ENCODE measurements at regions not wholly inside any gene's neighbourhood (a gene's known extent, or its start where the extent isn't known, plus 50 kb on each side); places are given as distances from the start of the nearest gene placed in this dataset.

- intact Hi-C loops (cut with micrococcal nuclease): no loop called here
Observed at GRCh38 chr6:153645326-153645725, 393.7 kb upstream of the OPRM1 start.

DNA sequence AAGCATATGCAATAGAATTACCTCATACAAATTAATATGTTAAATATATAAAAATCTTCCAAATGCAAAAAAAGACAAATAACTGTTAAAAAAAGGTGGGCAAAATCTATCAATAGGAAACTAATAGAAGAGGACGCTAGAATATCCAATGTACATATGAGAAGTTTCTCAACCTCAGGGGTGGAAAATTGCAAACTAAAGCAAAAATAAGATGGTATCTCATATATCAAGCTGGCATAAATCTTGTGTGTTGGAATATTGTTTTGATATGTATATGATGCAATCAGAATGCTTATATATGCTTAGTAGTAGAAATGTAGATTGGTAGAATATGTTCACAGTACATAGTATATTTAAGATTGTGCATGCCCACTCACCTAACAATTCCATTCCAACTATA, 395.0 kb upstream of the OPRM1 start:
- intact Hi-C loops (cut with micrococcal nuclease): no loop called here

GRCh38 chr6:153634416-153634815, 404.6 kb upstream of the OPRM1 start:
- intact Hi-C loops (cut with micrococcal nuclease): no loop called here

- intact Hi-C loops (cut with micrococcal nuclease): no loop called here
Observed at GRCh38 chr6:153625089-153625488, 414.0 kb upstream of the OPRM1 start.

DNA sequence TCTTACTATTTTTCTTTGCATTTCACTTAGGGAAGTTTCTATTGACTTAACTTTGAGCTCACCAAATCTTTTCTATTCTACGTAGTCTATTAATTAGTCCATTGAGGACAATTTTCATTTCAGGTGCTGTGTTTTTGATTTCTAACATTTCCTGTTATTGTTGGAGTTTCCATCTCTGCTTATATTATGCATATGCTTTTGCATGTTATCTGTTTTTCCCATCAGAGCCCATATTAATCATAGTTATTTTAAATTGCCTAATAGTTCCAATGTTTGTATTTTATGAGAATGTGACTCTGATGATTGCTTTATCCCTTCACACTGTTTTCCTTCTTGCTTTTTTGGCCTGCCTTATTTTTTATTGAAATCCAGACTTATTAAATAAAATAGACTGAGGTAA, 414.5 kb upstream of the OPRM1 start:
- intact Hi-C loops (cut with micrococcal nuclease): no loop called here

- intact Hi-C loops (cut with micrococcal nuclease): no loop called here
Observed at GRCh38 chr6:153623496-153623895, 415.5 kb upstream of the OPRM1 start.

DNA sequence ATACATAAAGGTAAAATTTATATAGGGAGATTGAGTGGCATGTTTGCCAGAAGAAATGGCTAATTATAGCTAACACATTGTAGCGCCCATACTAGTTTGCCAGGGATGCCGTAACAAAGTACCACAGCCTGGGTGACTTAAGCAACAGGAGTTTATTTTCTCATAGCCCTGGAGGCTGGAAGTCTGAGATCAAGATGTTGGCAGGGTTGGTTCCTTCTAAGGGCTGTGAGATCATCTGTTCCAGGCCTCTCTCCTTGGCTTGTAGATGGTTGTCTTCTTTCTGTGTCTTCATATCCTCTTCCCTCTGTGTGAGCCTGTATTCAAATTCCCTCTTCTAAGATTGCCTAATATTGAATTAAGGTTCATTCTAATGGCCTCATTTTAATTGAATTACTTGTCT, 417.5 kb upstream of the OPRM1 start:
- intact Hi-C loops (cut with micrococcal nuclease): no loop called here

DNA sequence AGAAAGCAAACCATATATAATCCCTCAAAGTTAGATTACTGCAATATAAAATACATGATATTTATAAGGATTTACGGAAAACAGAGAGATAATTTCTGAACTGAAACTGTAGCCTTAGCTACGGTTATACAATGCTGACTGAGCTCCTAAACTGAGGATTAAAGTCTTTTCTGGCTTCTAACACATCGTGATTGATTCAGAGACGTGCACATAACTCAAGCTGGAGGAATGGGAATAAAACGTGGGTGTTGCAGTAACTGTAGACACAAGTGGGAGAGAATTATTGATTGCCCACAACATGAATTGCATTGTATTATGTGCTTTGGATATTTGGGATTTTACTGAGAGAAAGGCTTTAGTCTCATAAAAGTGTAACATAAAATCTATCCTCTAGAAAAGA, 418.0 kb upstream of the OPRM1 start:
- intact Hi-C loops (cut with micrococcal nuclease): no loop called here

DNA sequence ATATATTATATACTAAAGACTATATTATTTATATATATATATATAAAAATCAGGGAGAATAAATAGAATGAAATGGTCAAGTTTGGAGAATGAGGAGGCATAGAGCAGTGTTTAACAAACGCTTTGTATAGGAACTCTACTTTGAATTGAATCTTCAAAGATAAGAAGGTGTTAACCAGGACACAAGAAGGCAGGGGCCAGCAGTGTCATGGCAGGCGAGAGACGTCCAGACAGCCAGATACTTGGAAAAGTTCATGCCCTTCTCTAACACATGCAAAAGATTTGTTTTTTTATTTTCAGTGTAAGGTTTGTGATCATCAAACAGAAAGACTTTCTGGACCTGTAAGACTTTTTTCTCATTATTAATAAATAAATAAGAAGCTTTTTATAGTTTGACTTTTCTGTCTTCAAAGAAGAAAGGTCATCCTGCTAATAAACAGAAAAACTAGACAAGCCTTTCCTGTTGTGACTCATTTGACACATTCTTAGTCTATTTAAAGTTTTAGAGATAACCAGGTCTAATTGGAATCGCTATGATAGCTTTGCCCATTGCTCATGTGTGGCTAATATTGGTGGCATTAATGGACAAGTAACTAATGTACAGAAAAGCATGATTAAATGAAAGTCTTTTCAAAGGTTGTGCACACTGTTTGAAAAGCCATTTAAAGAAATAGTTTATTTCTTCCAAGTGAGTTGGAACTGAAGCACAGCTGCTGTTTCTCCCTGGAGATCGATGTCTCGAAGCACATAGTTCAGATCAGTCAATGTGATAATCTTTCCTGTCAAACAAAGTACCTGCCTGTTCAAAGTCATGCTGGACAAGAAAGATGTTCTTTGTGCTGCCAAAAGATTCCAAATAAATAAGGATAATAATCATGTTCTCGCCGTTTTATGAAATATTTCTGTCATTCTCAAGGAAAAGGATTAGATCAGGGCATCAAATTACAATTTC, 420.4 kb upstream of the OPRM1 start:
- intact Hi-C loops (cut with micrococcal nuclease): no loop called here

- intact Hi-C loops (cut with micrococcal nuclease): no loop called here
Observed at GRCh38 chr6:153616506-153616905, 422.5 kb upstream of the OPRM1 start.

DNA sequence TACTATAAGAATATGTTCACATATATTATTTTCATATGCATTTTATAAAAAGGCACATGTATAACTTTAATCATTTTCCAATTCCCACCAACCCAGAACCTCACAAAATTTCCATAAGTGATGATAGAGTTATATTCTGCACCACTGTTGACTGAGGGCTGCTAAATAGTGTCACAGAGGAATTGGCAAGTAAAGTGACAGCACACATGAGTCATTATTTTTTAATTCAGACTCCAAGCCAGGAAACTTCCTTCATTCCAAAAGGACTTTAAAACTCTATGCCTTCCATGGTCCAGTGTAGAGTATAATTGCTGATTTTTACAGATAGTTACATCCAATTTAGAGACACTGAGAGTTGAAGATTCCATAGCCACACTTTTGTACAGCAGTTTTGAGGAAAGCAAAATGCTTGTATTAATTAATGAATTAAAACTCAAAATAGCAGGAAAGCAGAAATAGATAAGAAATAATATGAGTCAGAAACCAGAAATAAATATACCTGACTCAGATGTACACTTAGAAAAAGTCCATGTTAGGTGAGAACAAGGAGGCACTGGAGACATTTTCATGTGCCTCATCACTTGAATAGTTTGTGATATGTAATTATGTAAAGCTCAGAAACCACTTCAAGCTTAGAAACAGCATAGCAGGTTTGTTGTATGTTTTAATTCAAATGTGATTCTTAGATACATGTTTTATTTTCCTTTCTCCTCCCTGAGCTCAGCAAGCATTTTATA, 425.2 kb upstream of the OPRM1 start:
- intact Hi-C loops (cut with micrococcal nuclease): no loop called here

GRCh38 chr6:153602401-153602800, 436.6 kb upstream of the OPRM1 start:
- intact Hi-C loops (cut with micrococcal nuclease): no loop called here

- intact Hi-C loops (cut with micrococcal nuclease): no loop called here
Observed at GRCh38 chr6:153599901-153600300, 439.1 kb upstream of the OPRM1 start.

GRCh38 chr6:153595903-153596302, 443.1 kb upstream of the OPRM1 start:
- intact Hi-C loops (cut with micrococcal nuclease): no loop called here

GRCh38 chr6:153594871-153595270, 444.2 kb upstream of the OPRM1 start:
- intact Hi-C loops (cut with micrococcal nuclease): no loop called here

GRCh38 chr6:153591159-153591558, 447.9 kb upstream of the OPRM1 start:
- intact Hi-C loops (cut with micrococcal nuclease): no loop called here

- intact Hi-C loops (cut with micrococcal nuclease): no loop called here
Observed at GRCh38 chr6:153590411-153590810, 448.6 kb upstream of the OPRM1 start.

GRCh38 chr6:153588330-153588729, 450.7 kb upstream of the OPRM1 start:
- intact Hi-C loops (cut with micrococcal nuclease): no loop called here

- intact Hi-C loops (cut with micrococcal nuclease): no loop called here
Observed at GRCh38 chr6:153583685-153584084, 452.6 kb upstream of the RGS17 start.

GRCh38 chr6:153580776-153581175, 449.7 kb upstream of the RGS17 start:
- intact Hi-C loops (cut with micrococcal nuclease): no loop called here

- intact Hi-C loops (cut with micrococcal nuclease): no loop called here
Observed at GRCh38 chr6:153575528-153575927, 444.4 kb upstream of the RGS17 start.

GRCh38 chr6:153574231-153574630, 443.1 kb upstream of the RGS17 start:
- intact Hi-C loops (cut with micrococcal nuclease): no loop called here

DNA sequence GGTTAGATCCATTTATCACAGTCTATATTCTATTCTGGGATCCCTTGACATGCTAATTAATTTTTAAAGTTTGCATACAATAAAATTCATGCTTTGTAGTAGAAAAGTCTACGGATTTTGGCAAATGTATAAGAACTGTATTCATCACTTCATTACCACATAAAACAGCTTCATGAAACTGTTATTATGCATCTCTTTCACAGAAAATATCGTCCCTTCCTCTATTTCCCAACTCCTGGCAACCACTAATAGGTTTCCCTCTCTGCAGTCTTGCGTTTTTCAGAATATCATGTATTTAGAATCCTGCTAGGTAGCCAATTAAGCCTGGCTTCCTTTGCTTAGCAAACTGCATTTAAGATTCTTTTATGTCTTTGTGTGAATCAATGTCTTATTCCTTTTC, 441.3 kb upstream of the RGS17 start:
- intact Hi-C loops (cut with micrococcal nuclease): no loop called here

All from T-helper 2 cell treated with Interferon-gamma antibody and Interleukin-4, amounts not matched to agents 100 ng/mL and 5 ng/mL, for 36 hours (primary cell).